Stomach (tissue), 4 donors: ENCODE measurements at regions not wholly inside any gene's neighbourhood (a gene's known extent, or its start where the extent isn't known, plus 50 kb on each side); places are given as distances from the start of the nearest gene placed in this dataset.

Source experiments
- CTCF ChIP-seq, 7 experiments: fragments of 450-650 bp in 4 of 7; fragments of 200-600 bp in 3 of 7; sonication (generic) in 3 of 7; IDR thresholded peaks; one replicate each; pipeline ENCODE4 v1.5.1; 2016 to 2019; ENCODE audit warnings: antibody characterized with exemption in 7 of 7, control low read depth in 2 of 7, mild to moderate bottlenecking in 1 of 7
- EP300 ChIP-seq: sonication (generic); formaldehyde crosslinking; IDR thresholded peaks from one replicate; pipeline ENCODE4 v1.6.1; 2017; ENCODE audit warnings: antibody characterized with exemption
- POLR2A ChIP-seq, 4 donors: fragments of 450-650 bp; IDR thresholded peaks; one replicate each; pipeline ENCODE4 v1.6.1; 2016; ENCODE audit warnings: antibody characterized with exemption in 4 of 4, control low read depth in 2 of 4, mild to moderate bottlenecking in 1 of 4, moderate library complexity in 1 of 4
- POLR2AphosphoS5 ChIP-seq, 3 donors: sonication (generic); formaldehyde crosslinking; IDR thresholded peaks; one replicate each; pipeline ENCODE4 v1.6.1; 2016; ENCODE audit warnings: antibody characterized with exemption in 3 of 3

- TF ChIP-seq CTCF (IDR thresholded peaks at IDR 0.05) (no peak), POLR2A (IDR thresholded peaks at IDR 0.05) (no peak), POLR2AphosphoS5 (IDR thresholded peaks at IDR 0.05) (no peak), EP300 (no peak)
Observed at GRCh38 chr5:174251305-174252000, 205.9 kb downstream of the NSG2 start.
